ENCODE measurements at regions not wholly inside any gene's neighbourhood (a gene's known extent, or its start where the extent isn't known, plus 50 kb on each side); places are given as distances from the start of the nearest gene placed in this dataset.

DNA sequence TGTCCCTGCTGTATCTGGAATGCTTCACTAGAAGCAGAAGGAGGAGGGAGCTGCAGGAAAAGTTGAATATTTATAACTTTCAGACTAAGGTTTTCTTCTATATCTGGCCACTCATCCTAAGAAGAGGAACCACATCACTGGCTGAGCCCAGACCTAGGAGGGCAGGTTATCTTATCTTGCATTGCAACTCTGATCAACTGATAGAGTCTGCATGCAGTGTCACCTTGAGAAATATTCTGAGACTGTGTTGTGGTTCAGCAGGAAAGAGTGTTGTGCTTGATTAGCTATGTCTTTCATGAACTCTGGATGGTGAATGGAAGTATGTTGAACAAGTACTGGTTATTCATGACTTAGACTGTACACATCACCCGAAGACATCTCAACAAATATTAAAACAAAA is 460.0 kb downstream of the TOX3 start:
- TF ChIP-seq, protein P1, sequence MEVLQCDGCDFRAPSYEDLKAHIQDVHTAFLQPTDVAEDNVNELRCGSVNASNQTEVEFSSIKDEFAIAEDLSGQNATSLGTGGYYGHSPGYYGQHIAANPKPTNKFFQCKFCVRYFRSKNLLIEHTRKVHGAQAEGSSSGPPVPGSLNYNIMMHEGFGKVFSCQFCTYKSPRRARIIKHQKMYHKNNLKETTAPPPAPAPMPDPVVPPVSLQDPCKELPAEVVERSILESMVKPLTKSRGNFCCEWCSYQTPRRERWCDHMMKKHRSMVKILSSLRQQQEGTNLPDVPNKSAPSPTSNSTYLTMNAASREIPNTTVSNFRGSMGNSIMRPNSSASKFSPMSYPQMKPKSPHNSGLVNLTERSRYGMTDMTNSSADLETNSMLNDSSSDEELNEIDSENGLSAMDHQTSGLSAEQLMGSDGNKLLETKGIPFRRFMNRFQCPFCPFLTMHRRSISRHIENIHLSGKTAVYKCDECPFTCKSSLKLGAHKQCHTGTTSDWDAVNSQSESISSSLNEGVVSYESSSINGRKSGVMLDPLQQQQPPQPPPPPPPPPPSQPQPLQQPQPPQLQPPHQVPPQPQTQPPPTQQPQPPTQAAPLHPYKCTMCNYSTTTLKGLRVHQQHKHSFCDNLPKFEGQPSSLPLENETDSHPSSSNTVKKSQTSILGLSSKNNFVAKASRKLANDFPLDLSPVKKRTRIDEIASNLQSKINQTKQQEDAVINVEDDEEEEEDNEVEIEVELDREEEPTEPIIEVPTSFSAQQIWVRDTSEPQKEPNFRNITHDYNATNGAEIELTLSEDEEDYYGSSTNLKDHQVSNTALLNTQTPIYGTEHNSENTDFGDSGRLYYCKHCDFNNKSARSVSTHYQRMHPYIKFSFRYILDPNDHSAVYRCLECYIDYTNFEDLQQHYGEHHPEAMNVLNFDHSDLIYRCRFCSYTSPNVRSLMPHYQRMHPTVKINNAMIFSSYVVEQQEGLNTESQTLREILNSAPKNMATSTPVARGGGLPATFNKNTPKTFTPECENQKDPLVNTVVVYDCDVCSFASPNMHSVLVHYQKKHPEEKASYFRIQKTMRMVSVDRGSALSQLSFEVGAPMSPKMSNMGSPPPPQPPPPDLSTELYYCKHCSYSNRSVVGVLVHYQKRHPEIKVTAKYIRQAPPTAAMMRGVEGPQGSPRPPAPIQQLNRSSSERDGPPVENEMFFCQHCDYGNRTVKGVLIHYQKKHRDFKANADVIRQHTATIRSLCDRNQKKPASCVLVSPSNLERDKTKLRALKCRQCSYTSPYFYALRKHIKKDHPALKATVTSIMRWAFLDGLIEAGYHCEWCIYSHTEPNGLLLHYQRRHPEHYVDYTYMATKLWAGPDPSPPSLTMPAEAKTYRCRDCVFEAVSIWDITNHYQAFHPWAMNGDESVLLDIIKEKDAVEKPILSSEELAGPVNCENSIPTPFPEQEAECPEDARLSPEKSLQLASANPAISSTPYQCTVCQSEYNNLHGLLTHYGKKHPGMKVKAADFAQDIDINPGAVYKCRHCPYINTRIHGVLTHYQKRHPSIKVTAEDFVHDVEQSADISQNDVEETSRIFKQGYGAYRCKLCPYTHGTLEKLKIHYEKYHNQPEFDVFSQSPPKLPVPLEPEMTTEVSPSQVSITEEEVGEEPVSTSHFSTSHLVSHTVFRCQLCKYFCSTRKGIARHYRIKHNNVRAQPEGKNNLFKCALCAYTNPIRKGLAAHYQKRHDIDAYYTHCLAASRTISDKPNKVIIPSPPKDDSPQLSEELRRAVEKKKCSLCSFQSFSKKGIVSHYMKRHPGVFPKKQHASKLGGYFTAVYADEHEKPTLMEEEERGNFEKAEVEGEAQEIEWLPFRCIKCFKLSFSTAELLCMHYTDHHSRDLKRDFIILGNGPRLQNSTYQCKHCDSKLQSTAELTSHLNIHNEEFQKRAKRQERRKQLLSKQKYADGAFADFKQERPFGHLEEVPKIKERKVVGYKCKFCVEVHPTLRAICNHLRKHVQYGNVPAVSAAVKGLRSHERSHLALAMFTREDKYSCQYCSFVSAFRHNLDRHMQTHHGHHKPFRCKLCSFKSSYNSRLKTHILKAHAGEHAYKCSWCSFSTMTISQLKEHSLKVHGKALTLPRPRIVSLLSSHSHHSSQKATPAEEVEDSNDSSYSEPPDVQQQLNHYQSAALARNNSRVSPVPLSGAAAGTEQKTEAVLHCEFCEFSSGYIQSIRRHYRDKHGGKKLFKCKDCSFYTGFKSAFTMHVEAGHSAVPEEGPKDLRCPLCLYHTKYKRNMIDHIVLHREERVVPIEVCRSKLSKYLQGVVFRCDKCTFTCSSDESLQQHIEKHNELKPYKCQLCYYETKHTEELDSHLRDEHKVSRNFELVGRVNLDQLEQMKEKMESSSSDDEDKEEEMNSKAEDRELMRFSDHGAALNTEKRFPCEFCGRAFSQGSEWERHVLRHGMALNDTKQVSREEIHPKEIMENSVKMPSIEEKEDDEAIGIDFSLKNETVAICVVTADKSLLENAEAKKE (CRISPR knock-in tag; IDR thresholded peaks at IDR 0.05), result no peak
- TF ChIP-seq STAT1 (IDR thresholded peaks at IDR 0.05; ENCODE audit: unreplicated experiment) (no peak), ZNF114 (CRISPR knock-in tag; IDR thresholded peaks at IDR 0.05) (no peak), ETS1 (IDR thresholded peaks at IDR 0.05) (no peak), POLR2AphosphoS5 (IDR thresholded peaks at IDR 0.05; ENCODE audit: low read depth) (no peak), EZH2phosphoT487 (IDR thresholded peaks at IDR 0.05; ENCODE audit: unreplicated experiment) (no peak), JUNB (IDR thresholded peaks at IDR 0.05; ENCODE audit: unreplicated experiment) (no peak)
- H3K9me3 Mint-ChIP-seq, result no peaks in the 10 kb centered on the region
- H3K27ac ChIP-seq (ENCODE audit: low read depth), result no peak overlapping the region

More for the DNA sequence above, 460.0 kb downstream of the TOX3 start:
- H4K20me1 ChIP-seq (replicated peaks; ENCODE audit: insufficient read depth), result no peaks in the 10 kb centered on the region
- no peak overlapping the region for H3K4me3 ChIP-seq
- no peaks in the 10 kb centered on the region for H3K4me1 ChIP-seq (ENCODE audit: insufficient read depth)
- no peaks in the 10 kb centered on the region for H3K27me3 ChIP-seq (ENCODE audit: insufficient read depth)
- no peaks in the 10 kb centered on the region for H3K79me2 ChIP-seq (replicated peaks; ENCODE audit: insufficient read depth)
- Mint-ChIP-seq H3K36me3 (ENCODE audit: low read depth) (no peaks in the 10 kb centered on the region), H3K4me3 (no peak overlapping the region), H3K4me1 (no peaks in the 10 kb centered on the region; the same call in 2 of the 3 replicates), H3K27ac (no peak overlapping the region), H3K27me3 (ENCODE audit: insufficient read depth, low read depth, poor library complexity) (no peaks in the 10 kb centered on the region)
- no peaks in the 10 kb centered on the region for H3F3A ChIP-seq (replicated peaks; ENCODE audit: low read depth)
- no peaks in the 10 kb centered on the region for H3K36me3 ChIP-seq (ENCODE audit: insufficient read depth)
- DNase-seq (ENCODE audit: low spot score), result no peak
- 0 out of 2 replicates have a peak, but pooled peaks cover 5% of the 10 kb centered on the region for H3K9me2 ChIP-seq (ENCODE audit: insufficient read depth)
- no peak for ATAC-seq
- H3K4me2 ChIP-seq, result no peak overlapping the region
- H2AFZ ChIP-seq, result no peak overlapping the region
